ENCODE measurements at regions not wholly inside any gene's neighbourhood (a gene's known extent, or its start where the extent isn't known, plus 50 kb on each side); places are given as distances from the start of the nearest gene placed in this dataset.
A peak's percentile ranks its signal among the peaks of the same experiment; 100 is the strongest.

DNA sequence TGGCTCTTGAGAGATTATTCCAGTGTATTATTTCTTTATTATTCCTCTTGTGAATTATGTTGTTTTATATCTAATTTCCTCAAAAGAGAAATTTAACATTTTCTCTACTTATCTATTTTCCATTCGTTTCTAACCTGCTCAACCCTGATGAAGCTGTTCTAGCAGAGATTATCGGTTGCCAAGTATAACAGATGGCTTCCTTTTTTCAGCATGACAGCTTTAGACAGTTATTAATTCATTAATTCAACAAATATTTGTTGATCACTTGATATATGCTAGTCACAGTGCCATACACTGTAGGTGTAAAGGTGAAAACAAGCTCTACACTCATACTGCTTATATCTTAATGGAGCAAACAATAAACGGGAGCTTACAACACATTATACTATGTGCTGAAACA lies 137.9 kb upstream of the UBE2E3 start:
- DNase-seq (ENCODE audit: low spot score), result no peak
- Mint-ChIP-seq H3K36me3 (ENCODE audit: low read depth) (no peaks in the 10 kb centered on the region), H3K27me3 (ENCODE audit: low read depth) (no peaks in the 10 kb centered on the region), H3K4me1 (ENCODE audit: low read depth) (peaks cover 7% of the 10 kb centered on the region), H3K9me3 (ENCODE audit: low read depth) (no peaks in the 10 kb centered on the region), H3K27ac (ENCODE audit: unreplicated experiment) (no peak overlapping the region), H3K4me3 (ENCODE audit: unreplicated experiment) (no peak overlapping the region)
- TF ChIP-seq, protein P1, sequence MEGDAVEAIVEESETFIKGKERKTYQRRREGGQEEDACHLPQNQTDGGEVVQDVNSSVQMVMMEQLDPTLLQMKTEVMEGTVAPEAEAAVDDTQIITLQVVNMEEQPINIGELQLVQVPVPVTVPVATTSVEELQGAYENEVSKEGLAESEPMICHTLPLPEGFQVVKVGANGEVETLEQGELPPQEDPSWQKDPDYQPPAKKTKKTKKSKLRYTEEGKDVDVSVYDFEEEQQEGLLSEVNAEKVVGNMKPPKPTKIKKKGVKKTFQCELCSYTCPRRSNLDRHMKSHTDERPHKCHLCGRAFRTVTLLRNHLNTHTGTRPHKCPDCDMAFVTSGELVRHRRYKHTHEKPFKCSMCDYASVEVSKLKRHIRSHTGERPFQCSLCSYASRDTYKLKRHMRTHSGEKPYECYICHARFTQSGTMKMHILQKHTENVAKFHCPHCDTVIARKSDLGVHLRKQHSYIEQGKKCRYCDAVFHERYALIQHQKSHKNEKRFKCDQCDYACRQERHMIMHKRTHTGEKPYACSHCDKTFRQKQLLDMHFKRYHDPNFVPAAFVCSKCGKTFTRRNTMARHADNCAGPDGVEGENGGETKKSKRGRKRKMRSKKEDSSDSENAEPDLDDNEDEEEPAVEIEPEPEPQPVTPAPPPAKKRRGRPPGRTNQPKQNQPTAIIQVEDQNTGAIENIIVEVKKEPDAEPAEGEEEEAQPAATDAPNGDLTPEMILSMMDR (IDR thresholded peaks at IDR 0.05), result no peak

DNA sequence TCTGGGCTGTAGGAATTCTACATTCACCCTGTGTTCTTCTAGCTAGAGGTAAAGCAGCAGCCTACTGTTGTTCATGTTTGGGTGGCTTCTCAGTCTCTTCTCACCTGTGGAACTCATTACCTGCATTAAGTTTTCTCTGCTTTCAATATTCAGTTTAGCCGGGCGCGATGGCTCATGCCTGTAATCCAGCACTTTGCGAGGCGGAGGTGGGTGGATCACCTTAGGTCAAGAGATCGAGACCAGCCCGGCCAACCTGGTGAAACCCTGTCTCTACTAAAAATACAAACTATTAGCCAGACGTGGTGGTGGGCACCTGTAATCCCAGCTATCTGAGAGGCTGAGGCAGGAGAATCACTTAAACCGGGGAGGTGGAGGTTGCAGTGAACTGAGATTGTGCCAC lies 139.8 kb upstream of the UBE2E3 start:
- TF ChIP-seq, protein P1 (IDR thresholded peaks at IDR 0.05), result no peak
- no peaks in the 10 kb centered on the region for H3K9me3 Mint-ChIP-seq (ENCODE audit: low read depth)
- H3K4me3 Mint-ChIP-seq (ENCODE audit: unreplicated experiment), result no peak overlapping the region
- H3K36me3 Mint-ChIP-seq (ENCODE audit: low read depth), result no peaks in the 10 kb centered on the region
- no peaks in the 10 kb centered on the region for H3K27me3 Mint-ChIP-seq (ENCODE audit: low read depth)
- peaks cover 7% of the 10 kb centered on the region for H3K4me1 Mint-ChIP-seq (ENCODE audit: low read depth)
- H3K27ac Mint-ChIP-seq (ENCODE audit: unreplicated experiment), result no peak overlapping the region
- DNase-seq (ENCODE audit: low spot score), result peak; percentile 47

DNA sequence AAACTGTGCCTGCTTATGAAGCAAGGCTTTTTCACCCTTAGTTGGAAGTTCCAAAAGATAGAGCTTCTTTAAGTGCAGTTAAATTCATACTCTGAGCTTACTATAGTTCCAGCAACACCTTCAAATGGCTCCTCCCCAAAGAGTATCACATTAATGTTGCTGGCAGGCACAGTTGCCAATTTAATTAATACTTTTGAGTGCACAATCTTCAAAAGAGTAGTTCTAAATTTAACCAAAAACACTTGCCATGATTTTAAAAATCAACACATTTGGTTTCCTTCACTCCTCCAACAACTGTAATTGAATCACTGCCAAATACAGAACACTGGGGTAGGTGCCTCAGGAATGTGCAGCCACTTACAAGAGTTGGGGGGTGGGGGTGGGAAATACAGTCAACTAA lies 150.6 kb upstream of the UBE2E3 start:
- H3K9me3 Mint-ChIP-seq (ENCODE audit: low read depth), result peaks cover 5% of the 10 kb centered on the region
- H3K27ac Mint-ChIP-seq (ENCODE audit: unreplicated experiment), result no peak overlapping the region
- DNase-seq (ENCODE audit: low spot score), result no peak
- peaks cover 5% of the 10 kb centered on the region for H3K4me1 Mint-ChIP-seq (ENCODE audit: low read depth)
- no peaks in the 10 kb centered on the region for H3K27me3 Mint-ChIP-seq (ENCODE audit: low read depth)
- no peaks in the 10 kb centered on the region for H3K36me3 Mint-ChIP-seq (ENCODE audit: low read depth)
- TF ChIP-seq, protein P1 (IDR thresholded peaks at IDR 0.05), result no peak
- H3K4me3 Mint-ChIP-seq (ENCODE audit: unreplicated experiment), result no peak overlapping the region

DNA sequence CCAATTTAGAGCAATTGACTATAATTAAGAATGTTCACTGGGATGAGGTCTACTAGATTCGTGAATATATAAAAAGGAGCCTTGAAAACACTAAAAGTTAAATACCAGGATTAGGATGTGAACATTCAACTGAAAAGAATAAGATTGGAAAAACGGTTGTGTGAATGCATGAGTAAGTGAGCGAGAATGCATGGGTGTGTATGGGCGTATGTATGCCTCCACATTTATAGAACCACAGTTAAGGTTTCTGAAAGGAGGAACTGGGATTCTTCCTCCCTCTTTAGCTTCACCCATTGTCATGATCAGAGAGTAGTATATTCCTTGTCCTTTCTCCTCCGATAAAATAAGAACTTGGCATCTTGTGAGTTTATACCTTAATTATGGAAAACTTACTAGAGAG lies 151.1 kb upstream of the UBE2E3 start:
- H3K27me3 Mint-ChIP-seq (ENCODE audit: low read depth), result no peaks in the 10 kb centered on the region
- H3K9me3 Mint-ChIP-seq (ENCODE audit: low read depth), result peaks cover 5% of the 10 kb centered on the region
- no peak for DNase-seq (ENCODE audit: low spot score)
- TF ChIP-seq, protein P1 (IDR thresholded peaks at IDR 0.05), result no peak
- peaks cover 5% of the 10 kb centered on the region for H3K4me1 Mint-ChIP-seq (ENCODE audit: low read depth)
- no peak overlapping the region for H3K27ac Mint-ChIP-seq (ENCODE audit: unreplicated experiment)
- no peak overlapping the region for H3K4me3 Mint-ChIP-seq (ENCODE audit: unreplicated experiment)
- no peaks in the 10 kb centered on the region for H3K36me3 Mint-ChIP-seq (ENCODE audit: low read depth)

DNA sequence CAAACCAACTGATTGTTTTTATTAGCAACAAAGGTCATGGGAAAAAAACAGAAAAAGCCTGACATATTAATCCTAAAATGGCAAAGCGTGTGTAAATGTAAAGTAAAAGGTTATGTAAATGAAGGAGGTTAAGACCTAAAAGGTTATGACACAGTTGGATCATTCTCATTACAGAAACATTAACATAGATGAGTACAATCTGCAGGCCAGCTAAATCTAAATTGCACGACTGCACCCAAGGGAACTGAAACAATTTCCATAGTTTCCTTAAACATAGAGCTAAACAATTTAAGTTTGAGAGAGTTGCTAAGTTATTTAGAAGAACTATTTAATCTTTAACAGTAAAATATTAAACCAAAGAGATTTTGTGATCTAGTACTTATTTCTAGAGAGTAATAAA lies 151.6 kb upstream of the UBE2E3 start:
- H3K27ac Mint-ChIP-seq (ENCODE audit: unreplicated experiment), result no peak overlapping the region
- DNase-seq (ENCODE audit: low spot score), result no peak
- peaks cover 5% of the 10 kb centered on the region for H3K9me3 Mint-ChIP-seq (ENCODE audit: low read depth)
- TF ChIP-seq, protein P1 (IDR thresholded peaks at IDR 0.05), result no peak
- H3K36me3 Mint-ChIP-seq (ENCODE audit: low read depth), result no peaks in the 10 kb centered on the region
- no peaks in the 10 kb centered on the region for H3K27me3 Mint-ChIP-seq (ENCODE audit: low read depth)
- H3K4me1 Mint-ChIP-seq (ENCODE audit: low read depth), result peaks cover 6% of the 10 kb centered on the region
- no peak overlapping the region for H3K4me3 Mint-ChIP-seq (ENCODE audit: unreplicated experiment)
